NCI-H1417 (cell line): ENCODE measurements at regions not wholly inside any gene's neighbourhood (a gene's known extent, or its start where the extent isn't known, plus 50 kb on each side); places are given as distances from the start of the nearest gene placed in this dataset.

ENCODE experiments used
- DNase-seq, 3 experiments: peaks; one replicate each; lab custom pipeline; 2025; lab: John Stamatoyannopoulos, UW

DNA sequence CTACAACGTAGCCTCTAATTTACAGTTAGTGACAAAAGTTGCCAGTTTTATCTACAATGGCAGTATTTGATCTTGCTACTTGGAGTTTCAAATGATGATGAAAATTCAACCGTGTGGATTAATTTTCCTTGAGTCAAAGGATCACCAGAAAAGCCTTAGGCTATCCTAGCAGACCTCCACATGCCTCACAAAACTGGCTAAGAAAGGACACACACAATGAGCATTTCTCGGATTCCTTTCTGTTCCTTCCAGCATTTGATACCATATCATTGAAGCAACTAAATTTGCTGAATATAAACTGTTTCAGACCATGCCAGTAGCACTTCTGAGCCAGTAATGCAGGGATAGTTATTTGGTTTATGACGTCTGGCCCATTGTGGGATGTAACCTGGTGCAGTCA is 587.4 kb upstream of the MDFIC2 start:
- no peak for DNase-seq

DNA sequence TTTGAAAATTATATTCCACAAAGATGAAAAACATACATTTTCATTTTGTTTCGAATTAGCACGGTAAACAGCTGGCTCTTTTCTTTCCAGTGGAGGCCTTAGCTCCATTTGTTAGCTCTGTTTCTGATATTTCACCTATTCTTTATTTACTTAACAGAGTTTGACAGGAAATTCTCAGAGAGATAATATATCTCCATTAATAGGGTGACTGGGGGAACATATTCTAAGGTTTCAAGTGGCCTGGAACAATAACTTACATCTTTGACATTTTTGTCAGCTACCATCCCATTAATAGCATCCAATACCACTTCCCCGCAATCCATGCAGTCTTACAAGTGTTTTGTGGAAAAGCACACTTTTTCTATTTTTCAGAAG is 577.6 kb upstream of the MDFIC2 start:
- no peak for DNase-seq

DNA sequence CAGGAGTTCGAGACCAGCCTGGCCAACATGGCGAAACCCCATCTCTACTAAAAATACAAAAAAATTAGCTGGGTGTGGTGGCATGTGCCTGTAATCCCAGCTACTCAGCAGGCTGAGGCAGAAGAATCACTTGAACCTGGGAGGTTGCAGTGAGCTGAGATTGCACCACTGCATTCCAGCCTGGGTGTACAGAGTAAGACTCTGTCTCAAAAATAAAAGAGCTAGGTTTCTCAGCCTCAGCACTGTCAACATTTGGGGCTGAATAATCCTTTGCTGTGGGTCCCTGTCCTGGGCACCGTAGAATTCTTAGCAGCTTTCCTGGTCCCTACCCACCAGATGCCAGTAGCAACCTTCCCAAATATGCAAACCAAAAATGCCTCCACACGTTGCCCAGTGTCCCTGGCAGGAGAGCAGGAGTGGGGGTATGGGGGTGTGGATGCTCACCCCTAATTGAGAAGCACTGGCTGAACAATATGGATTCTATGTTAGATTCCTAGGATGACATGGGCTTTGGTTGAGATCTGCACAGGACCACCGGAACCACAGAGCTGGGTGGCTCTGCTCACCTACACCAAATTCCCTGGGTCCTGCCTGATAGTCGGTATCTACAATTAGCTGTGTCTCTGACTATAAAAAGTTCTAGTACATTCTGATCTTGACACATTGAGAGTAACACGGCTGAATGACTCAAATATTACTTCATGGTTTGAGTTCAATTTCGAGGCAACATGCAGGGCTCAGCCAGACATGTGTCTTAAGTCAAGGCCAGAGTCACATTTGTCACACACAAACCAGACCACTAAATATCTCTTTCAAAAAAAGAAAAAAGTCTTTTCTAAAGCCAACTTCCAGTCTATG is 577.0 kb upstream of the MDFIC2 start:
- DNase-seq, result no peak

DNA sequence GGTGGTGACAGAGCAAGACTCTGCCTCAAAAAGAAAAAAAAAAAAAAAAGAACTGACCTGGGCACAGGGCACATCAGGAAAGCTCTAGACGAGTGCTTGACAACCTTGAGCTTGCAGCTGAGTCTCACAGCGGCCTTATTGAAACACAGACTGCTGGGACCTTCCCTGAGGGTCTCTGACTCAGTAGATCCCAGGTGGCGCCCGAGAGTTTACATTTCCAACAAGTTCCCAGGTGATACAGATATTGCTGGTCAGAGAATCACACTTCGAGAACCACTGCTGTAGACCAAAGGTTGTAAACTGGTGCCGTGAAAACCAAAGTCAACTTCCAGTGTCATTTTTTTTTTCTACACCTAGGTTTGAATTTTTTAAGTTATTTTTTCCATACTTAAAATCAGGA is 573.2 kb upstream of the MDFIC2 start:
- DNase-seq, result no peak

DNA sequence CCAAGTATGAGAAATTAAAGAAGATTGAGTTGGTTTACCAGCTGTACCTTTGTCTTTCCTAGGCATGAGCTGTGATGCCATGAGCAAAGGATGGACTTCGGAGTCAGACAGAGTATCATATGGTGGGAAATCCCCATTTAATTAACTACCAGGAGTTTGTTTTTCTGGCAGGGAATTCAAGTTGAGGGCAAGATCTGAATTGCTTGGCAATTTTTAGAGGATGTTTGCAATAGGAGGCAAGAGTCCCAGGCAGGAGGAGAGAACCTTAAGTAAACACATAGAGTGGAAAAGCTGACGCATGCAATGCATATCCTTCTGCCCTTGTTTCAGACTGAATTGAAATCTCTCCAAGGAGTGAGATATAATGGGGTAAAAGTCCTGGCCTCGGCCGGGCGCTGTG is 569.7 kb upstream of the MDFIC2 start:
- DNase-seq, result no peak

DNA sequence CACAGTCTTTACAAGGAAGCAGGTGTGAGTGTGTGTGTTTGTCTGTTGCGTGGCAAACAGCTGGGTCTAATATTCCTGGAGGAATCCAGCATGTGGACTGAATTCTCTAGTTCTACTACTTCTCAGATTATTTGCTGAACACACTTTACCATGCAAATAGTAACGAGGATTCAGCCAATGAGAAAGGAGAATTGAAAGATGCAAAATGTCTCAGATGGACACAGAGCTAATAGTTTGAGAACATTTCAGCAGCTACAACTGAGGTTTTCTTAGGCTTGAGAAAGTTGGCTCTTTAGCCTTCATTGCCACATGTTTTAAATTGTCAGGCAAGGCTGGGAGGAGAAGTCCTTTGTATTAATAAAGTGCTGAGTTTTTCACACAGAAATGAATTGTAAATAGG is 568.0 kb upstream of the MDFIC2 start:
- DNase-seq, result no peak

DNA sequence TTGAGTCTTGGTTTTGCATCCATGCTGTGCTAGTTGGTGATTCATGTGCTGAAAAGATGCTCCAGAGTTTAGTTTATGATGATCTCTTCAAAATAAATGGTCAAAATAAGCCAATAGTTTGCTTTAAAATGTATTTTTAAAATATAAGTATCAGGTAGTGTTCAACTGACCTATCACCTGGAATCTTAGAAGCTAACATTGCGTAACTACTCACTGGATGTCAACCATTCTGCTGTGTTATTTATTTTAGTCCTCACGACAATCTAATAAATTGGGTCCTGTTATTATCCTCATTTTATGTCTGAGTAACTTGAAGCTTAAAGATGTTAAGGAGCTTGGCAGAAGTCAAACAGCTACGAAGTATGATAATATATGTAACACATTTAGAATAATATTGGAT is 563.7 kb upstream of the MDFIC2 start:
- DNase-seq, result no peak

DNA sequence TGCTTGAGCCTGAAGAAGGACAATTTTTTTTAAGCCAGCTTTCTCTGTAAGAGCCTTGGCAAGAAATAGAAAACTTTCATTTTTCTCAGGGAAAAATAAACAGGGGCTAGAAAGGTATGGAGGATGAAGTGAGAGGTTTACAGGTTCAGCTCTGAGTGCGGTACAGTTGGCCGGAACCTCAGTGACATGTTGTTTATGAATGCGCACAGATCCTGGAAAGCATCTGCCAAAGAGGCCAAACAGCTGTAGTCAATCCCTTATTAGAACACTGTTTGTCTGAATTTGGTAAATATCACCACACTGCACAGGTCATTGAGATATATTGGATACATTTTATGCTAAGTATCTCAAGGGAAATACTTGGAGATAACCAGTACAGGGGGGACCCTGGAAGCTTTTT is 561.8 kb upstream of the MDFIC2 start:
- no peak for DNase-seq

DNA sequence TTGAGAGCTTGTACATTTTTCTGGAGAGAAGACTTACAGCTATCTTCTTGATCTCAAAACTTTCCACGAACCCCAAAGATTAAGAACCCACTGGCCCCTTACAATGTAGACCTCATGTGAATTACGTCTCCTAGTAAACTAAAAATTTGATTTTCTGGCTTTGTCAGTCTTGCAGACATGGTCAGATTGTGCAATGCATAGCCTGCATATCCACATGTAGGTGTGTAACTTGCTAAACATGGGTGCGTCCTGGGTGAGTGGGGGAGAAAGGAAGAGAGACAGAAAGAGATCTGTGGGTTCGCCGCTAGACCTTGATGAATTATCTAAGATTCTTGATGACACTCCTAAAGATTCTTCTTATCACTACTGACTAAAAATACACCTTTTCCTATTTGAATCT is 561.2 kb upstream of the MDFIC2 start:
- DNase-seq, result no peak

DNA sequence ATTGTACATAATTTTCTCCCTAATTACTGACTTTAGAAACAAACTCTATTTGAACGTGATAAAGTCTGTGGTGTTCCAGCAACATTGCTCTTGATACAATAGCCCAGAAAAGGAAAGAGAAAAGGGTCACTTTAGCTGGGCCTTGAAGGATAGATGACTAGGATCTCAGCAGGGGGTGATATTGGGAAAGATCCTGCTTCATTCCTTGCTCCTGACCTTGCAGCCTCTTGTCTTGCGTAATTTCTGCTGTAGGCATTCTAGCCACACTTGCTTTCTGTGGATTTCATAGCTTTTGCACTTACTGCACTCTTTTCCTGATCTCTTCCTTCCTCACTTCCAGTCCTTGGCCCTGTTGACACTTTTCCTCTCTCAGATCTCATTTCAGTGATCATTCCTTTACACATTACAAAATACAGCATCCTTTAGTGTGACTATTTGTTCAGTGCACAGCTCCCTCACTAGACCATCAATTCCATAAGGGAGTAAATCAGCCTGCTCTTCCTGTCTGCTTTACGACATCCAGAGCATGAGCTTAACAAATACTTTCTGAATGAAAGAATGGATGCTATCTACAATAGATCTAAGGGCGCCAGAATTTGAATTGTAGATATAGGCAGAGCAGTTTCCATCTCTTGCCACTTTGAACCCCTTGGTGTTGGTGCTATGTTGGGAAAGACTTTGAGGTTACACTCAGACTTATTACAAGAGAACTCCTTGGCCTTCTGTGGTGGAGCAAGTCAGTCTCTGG is 559.6 kb upstream of the MDFIC2 start:
- DNase-seq, result no peak

DNA sequence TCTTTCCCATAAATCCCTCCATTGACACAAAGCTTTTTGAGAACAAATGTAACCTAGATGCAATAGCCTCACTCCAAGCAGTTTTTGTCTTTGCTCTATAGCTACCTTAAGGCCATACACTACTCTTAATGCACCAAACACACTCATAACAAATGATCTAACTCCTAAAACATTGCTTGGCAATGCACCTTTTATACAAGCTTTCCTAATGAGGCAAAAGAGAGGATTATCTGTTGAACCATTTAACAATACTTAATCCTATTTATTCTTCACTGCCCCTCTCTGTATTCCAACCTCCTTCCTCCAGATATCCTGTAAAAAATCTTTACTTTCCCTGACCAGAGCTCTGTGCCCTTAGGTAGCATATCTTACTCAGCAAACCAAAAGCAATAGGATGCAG is 558.1 kb upstream of the MDFIC2 start:
- DNase-seq, result no peak

DNA sequence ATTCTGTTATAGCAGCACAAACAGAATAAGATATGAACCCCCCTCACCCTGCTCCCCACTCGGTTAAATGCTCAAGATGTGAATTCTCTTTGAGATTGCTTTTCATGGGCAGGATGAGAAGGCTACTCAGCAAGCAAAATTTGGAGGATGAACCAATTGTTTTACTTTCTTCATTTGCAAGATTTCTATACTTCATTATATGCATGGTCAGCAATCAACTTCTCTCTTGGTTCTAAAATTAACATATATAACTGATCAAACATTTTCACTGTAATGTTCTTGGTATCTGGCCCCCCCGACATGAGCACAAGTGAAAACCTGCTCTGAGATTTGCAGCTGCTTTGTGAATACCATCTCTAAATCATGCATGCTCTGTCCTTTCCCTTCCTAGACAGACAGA is 556.1 kb upstream of the MDFIC2 start:
- DNase-seq, result no peak

DNA sequence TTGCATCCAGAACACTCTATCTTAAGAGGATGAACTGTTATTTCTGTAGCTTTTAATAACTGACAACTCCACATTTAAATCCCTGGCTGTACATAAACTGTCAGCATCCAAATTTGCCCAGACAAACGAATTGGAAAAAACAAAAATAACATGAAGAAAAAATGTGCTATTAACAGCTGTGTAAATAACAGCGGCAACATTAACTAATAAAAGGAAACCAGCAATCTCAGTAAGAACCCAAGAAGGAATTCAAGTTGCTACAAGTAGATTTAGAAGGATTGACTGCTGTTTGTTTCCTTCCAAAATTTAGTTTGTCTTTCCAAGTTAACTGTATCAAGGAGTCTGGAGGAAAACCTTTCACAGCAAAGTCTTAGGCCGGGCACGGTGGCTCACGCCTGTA is 550.6 kb upstream of the MDFIC2 start:
- no peak for DNase-seq

DNA sequence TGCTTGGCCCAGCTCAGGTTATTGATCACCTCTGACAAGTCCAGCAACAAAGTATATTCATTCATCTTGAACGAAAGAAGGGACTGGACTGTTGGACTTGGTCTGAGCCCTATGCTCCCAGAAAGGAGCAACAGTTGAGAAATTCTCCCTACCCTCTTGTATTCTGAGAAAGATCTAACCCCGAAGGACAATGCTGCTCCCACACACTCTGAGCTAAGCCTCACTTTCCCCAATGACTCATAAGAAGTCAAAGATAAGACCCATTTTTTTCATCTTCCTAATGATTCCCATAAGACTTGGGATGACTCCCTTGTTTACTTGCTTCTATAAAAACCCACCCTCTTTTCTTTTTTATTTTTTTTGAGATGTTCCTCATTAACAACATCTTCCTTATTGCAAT is 549.4 kb upstream of the MDFIC2 start:
- DNase-seq, result no peak

DNA sequence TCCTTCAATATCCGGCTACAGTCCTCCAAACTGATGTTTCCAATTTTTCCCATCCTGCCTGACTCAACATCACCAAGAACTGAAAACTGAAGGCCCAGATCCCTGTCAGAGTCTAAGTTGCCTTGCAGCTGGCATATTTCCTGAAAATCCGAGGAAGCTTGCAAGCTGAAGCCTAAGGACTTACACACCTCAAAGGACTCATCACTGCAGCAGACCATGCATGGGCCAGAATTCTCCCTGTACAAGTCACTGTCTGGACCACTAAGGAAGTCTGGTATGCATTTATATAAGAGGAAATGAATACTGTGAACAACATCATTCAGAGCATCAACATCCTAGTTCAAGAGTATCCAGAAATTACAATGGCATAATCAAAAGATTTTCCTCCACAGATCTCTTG is 548.8 kb upstream of the MDFIC2 start:
- DNase-seq, result no peak

DNA sequence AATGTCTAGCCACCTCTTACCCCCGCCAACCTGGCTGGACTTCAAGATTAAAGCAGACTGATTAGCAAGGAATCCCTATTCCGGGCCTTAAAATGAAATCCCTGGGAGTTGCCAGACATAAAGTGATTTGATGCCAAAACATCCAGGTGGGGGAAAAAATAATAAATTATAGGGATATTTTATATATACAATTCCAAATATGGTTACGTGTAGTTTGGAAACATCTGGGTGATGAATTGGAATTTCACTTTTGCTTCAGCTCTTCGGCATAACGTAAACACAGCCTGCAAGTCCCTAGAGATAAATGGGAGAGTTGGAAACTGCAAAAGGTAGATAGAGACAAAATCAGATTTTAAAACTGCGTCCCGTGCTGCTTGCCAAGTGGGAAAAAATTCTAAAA is 545.5 kb upstream of the MDFIC2 start:
- no peak for DNase-seq

DNA sequence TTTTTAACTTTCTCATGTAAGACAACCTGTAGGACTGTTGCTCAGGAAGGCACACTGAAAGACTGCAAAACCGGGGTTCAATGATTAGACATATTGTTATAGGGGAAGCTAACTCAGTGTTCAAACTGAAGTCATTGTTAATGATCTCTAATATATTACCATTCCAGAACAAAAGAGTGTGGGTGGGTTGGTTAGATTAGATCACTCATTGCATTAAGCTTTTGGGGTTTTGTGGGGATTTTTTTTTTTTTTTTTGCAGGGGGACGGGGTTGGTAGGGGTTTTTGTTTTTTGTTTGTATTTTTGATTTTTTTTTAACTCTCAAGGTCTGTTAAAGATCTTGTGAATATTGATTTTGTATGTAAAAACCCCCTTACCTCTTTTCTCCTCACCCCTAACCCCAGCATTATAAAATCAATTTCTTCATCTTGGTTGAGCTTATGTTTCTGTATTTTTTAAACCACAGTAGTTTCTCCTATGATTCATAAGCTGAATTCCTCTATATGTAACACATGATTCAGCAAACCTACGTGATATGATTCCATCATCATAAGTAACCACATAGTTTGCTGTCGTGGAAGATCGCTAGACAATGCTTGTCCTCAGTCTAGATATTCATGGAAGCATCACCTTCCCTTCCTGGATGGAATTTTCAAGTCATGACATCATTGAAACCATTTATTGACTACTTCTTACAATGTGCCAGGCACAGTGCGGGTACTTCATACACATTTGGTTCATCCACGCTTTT is 544.1 kb upstream of the MDFIC2 start:
- DNase-seq, result no peak

DNA sequence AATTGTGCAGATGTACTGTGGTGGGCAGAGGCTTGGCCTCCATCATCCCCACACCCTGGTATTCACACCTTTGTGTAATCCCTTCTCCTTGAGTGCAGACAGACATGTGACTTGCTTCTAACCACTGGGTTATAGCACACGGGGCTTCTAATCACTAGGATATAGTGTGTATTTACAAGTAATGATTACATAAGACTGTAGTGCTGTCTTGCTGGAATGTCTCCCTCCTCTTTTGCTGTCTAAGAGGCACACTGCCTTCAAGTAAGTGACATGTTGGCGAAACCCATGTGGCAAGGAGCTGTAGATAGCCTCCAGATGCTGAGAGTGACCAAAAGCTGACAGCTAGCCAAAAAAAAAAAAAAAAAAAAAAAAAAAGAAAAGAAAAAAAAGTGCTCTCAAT is 542.7 kb upstream of the MDFIC2 start:
- no peak for DNase-seq

DNA sequence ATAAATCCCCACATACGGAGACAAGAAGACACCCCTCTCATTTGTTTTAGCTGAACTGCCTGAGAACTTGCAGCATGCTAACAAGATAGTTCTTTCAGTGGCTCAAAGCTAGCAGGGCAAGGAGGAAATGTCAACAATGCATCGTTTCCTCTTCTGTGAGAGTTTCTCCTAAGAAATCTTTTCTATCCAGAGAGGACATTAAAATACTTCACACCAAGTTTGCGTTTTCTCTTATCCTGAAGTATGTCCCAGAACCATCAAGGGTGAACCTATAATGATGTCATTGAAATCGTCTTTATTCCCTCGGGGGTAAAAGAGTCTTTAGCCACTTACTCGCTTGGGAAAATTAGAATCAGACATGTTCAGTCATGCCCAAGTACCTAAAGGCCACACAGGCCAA is 541.7 kb upstream of the MDFIC2 start:
- DNase-seq, result peak in 1 of 3 experiments; percentile 24

DNA sequence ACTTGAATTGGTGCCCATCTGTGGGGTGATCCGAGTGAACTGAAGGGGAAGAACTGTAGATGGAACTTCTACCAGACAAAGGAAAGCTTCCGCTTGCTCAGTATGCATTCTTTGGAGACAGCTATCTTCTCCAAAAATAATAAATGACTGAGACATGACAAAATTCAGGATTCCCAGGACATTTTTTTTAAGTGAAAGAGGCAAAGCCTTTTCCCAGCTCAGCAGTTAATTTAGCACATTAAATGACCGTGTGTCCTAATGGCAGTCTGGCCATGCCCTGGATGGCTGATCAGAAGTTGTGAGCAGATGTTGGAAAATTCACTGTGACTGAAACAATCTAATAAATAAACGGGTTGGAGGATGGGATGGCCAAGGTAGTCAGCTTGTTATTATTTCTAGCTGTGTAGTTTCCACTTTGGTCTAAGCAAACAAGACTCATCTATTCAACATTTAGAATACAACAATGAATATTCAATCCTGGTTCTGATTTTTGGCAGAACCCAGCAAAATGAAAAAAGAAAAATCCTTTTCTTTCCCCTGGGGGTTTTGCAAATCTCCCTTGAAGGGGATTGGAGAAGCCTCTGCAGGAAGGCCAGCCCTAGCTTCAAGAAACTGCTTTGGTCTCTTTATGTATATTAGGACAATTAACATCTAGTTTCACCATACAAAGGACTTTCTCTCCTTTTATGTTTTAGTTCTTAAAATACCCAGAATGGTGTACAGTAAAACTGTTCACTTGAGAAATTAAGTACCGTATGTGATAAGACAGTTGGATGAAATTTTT is 540.9 kb upstream of the MDFIC2 start:
- DNase-seq, result no peak

DNA sequence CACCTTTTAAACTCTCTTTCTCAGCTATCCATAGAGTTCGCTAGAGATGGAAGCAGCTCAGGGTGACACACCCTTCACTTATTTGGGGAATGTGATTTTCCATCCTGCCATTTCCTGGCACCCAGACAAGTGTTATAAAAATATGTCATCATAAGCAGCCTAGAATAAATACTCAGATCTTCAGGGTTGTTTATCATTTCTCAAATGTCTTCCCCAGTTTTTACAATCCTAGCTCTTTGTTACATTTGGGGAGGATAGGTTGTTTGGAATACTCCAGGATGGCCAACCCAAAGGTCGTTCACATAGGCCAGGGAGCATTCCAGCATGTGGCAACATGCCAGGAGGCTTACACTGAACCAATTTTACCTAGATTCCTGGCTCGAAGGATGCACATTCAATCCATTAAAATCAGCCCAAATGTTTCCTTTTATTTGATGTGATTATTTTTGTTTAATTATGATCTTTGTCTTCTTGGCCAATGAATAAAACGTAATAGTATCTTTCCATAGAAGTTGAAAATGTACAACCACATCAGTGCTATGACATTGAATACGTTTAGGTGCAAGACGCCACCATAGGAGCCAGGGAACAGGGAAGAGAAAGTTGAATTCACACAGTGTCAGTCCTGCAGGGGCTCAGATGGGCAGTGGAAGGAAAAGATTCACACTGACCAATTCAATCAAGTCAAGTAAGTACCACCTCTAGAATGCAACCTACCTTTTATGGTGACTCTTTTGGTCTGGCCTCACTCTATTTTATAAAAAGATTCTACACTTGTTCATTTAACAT is 537.7 kb upstream of the MDFIC2 start:
- DNase-seq, result no peak
